SK-N-MC (cell line): ENCODE measurements at regions not wholly inside any gene's neighbourhood (a gene's known extent, or its start where the extent isn't known, plus 50 kb on each side); places are given as distances from the start of the nearest gene placed in this dataset.

Experiments
- EZH2 ChIP-seq: fragments of 200-600 bp; sonication (generic); IDR thresholded peaks from one replicate; pipeline ENCODE4 v1.6.1; 2017; ENCODE audit warnings: antibody characterized with exemption
- FOXP2 ChIP-seq: optimal IDR thresholded peaks from 2 replicates; pipeline ENCODE3; 2011; ENCODE audit warnings: mild to moderate bottlenecking, moderate library complexity; ENCODE audit not compliant: insufficient read depth; ENCODE audit errors: extremely low read length, control extremely low read depth
- POLR2AphosphoS5 ChIP-seq: IDR thresholded peaks from 2 replicates; pipeline ENCODE4 v1.6.1; 2012; ENCODE audit warnings: mild to moderate bottlenecking, low read depth, low read length, borderline replicate concordance

GRCh38 chr4:112897543-112897942, 151.9 kb upstream of the ANK2 start:
- TF ChIP-seq POLR2AphosphoS5 (no peak), EZH2 (no peak), FOXP2 (no peak)
